ENCODE measurements at regions not wholly inside any gene's neighbourhood (a gene's known extent, or its start where the extent isn't known, plus 50 kb on each side); places are given as distances from the start of the nearest gene placed in this dataset.
"Not testable (repeated sequence)": the region's sequence is repeated elsewhere in the genome, so short reads cannot be mapped to it uniquely, and the experiment has no call there.

- not testable (repeated sequence) for TF ChIP-seq YY1 (IDR thresholded peaks at IDR 0.05; ENCODE audit: insufficient read depth, insufficient read length); ZNF274 (IDR thresholded peaks at IDR 0.05; ENCODE audit: low read depth, low read length)
Observed at GRCh38 chr6:74254147-74254546, 558.1 kb downstream of the CD109 start.

All from NT2/D1 (cell line).